HEK293 (cell line): ENCODE measurements at regions not wholly inside any gene's neighbourhood (a gene's known extent, or its start where the extent isn't known, plus 50 kb on each side); places are given as distances from the start of the nearest gene placed in this dataset.

Experiments
- CTCF ChIA-PET: fragments of 350-600 bp; formaldehyde crosslinking; extraction: SDS; loops from one replicate; lab custom pipeline; 2021; ENCODE audit warnings: antibody characterized with exemption; lab: Yijun Ruan, JAX
- POLR2A ChIA-PET: fragments of 300-600 bp; formaldehyde crosslinking; extraction: SDS; loops from one replicate; lab custom pipeline; 2020; ENCODE audit warnings: antibody characterized with exemption, inconsistent platforms; lab: Yijun Ruan, JAX
- H3K27ac ChIP-seq: fragments of 200-500 bp; sonication (Bioruptor generic); 2 replicates; pipeline ENCODE4 v1.5.1; 2014; ENCODE audit warnings: low read depth, low read length, control low read depth, inconsistent platforms; ENCODE audit errors: extremely low read depth
- H3K36me3 ChIP-seq, 2 experiments: fragments of 200-500 bp in 1 of 2; sonication (Bioruptor generic) in 1 of 2; 1 replicate in 1 of 2; 2 replicates in 1 of 2; pipeline ENCODE4 v1.5.1; 2014 to 2017; ENCODE audit warnings: inconsistent platforms in 2 of 2, low read length in 2 of 2; ENCODE audit not compliant: control insufficient read depth in 2 of 2, insufficient read depth in 1 of 2
- H3K4me1 ChIP-seq: fragments of 200-500 bp; sonication (Bioruptor generic); 2 replicates; pipeline ENCODE4 v1.5.1; 2014; ENCODE audit warnings: mild to moderate bottlenecking, low read length, inconsistent platforms; ENCODE audit not compliant: control insufficient read depth, insufficient read depth
- H3K4me3 ChIP-seq: 2 replicates; pipeline ENCODE4 v1.5.1; 2011; ENCODE audit warnings: low read depth, mild to moderate bottlenecking, control low read depth, low read length, moderate library complexity
- H3K9me3 ChIP-seq: fragments of 200-500 bp; sonication (Bioruptor generic); 2 replicates; pipeline ENCODE4 v1.5.1; 2014; ENCODE audit warnings: low read depth, low read length, inconsistent platforms; ENCODE audit not compliant: control insufficient read depth, insufficient read depth
- GLIS2 ChIP-seq: fragments of 450-650 bp; formaldehyde crosslinking; IDR thresholded peaks from 2 replicates; pipeline ENCODE4 v1.5.1; 2016; ENCODE audit warnings: missing biosample characterization, missing genetic modification characterization
- HOXA7 ChIP-seq: sonication (generic); formaldehyde crosslinking; IDR thresholded peaks from 2 replicates; pipeline ENCODE4 v1.8.1; 2022; ENCODE audit warnings: missing genetic modification reagents, borderline replicate concordance
- KLF9 ChIP-seq: fragments of 450-650 bp; formaldehyde crosslinking; IDR thresholded peaks from 2 replicates; pipeline ENCODE4 v1.5.1; 2016; ENCODE audit warnings: missing biosample characterization, missing genetic modification characterization, low read depth
- OSR2 ChIP-seq: fragments of 450-650 bp; formaldehyde crosslinking; IDR thresholded peaks from 2 replicates; pipeline ENCODE4 v1.5.1; 2016; ENCODE audit warnings: missing biosample characterization, missing genetic modification characterization
- SALL2 ChIP-seq: fragments of 450-650 bp; formaldehyde crosslinking; IDR thresholded peaks from 2 replicates; pipeline ENCODE4 v1.5.0; 2017; ENCODE audit warnings: missing biosample characterization, mild to moderate bottlenecking, missing genetic modification characterization, borderline replicate concordance
- SP2 ChIP-seq: fragments of 450-650 bp; formaldehyde crosslinking; IDR thresholded peaks from 2 replicates; pipeline ENCODE4 v1.5.1; 2016; ENCODE audit warnings: missing biosample characterization, missing genetic modification characterization
- TRIM28 ChIP-seq: IDR thresholded peaks from 2 replicates; pipeline ENCODE4 v1.6.1; 2011; ENCODE audit warnings: low read length, control low read depth, borderline replicate concordance
- ZBTB21 ChIP-seq: fragments of 450-650 bp; formaldehyde crosslinking; IDR thresholded peaks from 2 replicates; pipeline ENCODE4 v1.5.1; 2017; ENCODE audit warnings: missing biosample characterization, missing genetic modification characterization
- ZNF10 ChIP-seq: fragments of 450-650 bp; formaldehyde crosslinking; IDR thresholded peaks from 2 replicates; pipeline ENCODE4 v1.5.1; 2017; ENCODE audit warnings: missing biosample characterization, missing genetic modification characterization
- ZNF132 ChIP-seq: fragments of 450-650 bp; formaldehyde crosslinking; IDR thresholded peaks from 2 replicates; pipeline ENCODE4 v1.5.1; 2017; ENCODE audit warnings: missing biosample characterization, missing genetic modification characterization, borderline replicate concordance
- ZNF2 ChIP-seq: fragments of 450-650 bp; formaldehyde crosslinking; IDR thresholded peaks from 2 replicates; pipeline ENCODE4 v1.5.1; 2016; ENCODE audit warnings: missing biosample characterization, missing genetic modification characterization
- ZNF266 ChIP-seq: fragments of 450-650 bp; formaldehyde crosslinking; IDR thresholded peaks from 2 replicates; pipeline ENCODE4 v1.5.1; 2016; ENCODE audit warnings: missing biosample characterization, missing genetic modification characterization, low read depth
- ZNF280C ChIP-seq: fragments of 450-650 bp; formaldehyde crosslinking; IDR thresholded peaks from 2 replicates; pipeline ENCODE4 v1.5.1; 2016; ENCODE audit warnings: missing biosample characterization, missing genetic modification characterization
- ZNF280D ChIP-seq: fragments of 450-650 bp; formaldehyde crosslinking; IDR thresholded peaks from 2 replicates; pipeline ENCODE4 v1.5.1; 2016; ENCODE audit warnings: missing biosample characterization, missing genetic modification characterization
- ZNF311 ChIP-seq: fragments of 450-650 bp; formaldehyde crosslinking; IDR thresholded peaks from 2 replicates; pipeline ENCODE4 v1.5.1; 2017; ENCODE audit warnings: missing biosample characterization, missing genetic modification characterization, borderline replicate concordance
- ZNF398 ChIP-seq: fragments of 450-650 bp; formaldehyde crosslinking; IDR thresholded peaks from 2 replicates; pipeline ENCODE4 v1.5.1; 2017; ENCODE audit warnings: missing biosample characterization, missing genetic modification characterization
- ZNF521 ChIP-seq: fragments of 450-650 bp; formaldehyde crosslinking; IDR thresholded peaks from 2 replicates; pipeline ENCODE4 v1.5.1; 2017; ENCODE audit warnings: missing biosample characterization, mild to moderate bottlenecking, missing genetic modification characterization
- ZNF664 ChIP-seq: fragments of 450-650 bp; formaldehyde crosslinking; IDR thresholded peaks from 2 replicates; pipeline ENCODE4 v1.5.1; 2016; ENCODE audit warnings: missing biosample characterization, missing genetic modification characterization
- ZNF670 ChIP-seq: fragments of 450-650 bp; formaldehyde crosslinking; IDR thresholded peaks from 2 replicates; pipeline ENCODE4 v1.5.1; 2016; ENCODE audit warnings: missing biosample characterization, missing genetic modification characterization, low read depth
- ZNF692 ChIP-seq: fragments of 450-650 bp; formaldehyde crosslinking; IDR thresholded peaks from 2 replicates; pipeline ENCODE4 v1.5.1; 2016; ENCODE audit warnings: missing biosample characterization, missing genetic modification characterization
- ZNF704 ChIP-seq: fragments of 450-650 bp; formaldehyde crosslinking; IDR thresholded peaks from 2 replicates; pipeline ENCODE4 v1.5.1; 2016; ENCODE audit warnings: missing biosample characterization, missing genetic modification characterization
- ZXDB ChIP-seq: fragments of 450-650 bp; formaldehyde crosslinking; IDR thresholded peaks from 2 replicates; pipeline ENCODE4 v1.5.1; 2016; ENCODE audit warnings: missing biosample characterization, missing genetic modification characterization

GRCh38 chr9:107064378-107064777, 201.4 kb downstream of the ZNF462 start:
- POLR2A ChIA-PET = no interaction called here
- Histone ChIP-seq H3K9me3 (no peaks in the 10 kb centered on the region), H3K4me1 (no peaks in the 10 kb centered on the region), H3K4me3 (no peak overlapping the region), H3K36me3 (no peaks in the 10 kb centered on the region), H3K27ac (no peak overlapping the region)
- CTCF ChIA-PET = interaction anchor here (1.0 kb wide), 1 partner anchor 20 kb away, joined by 5 read pairs; no protein-coding TSS in a partner anchor
- no peak for TF ChIP-seq ZXDB (tag by site-specific recombination)
- no peak for TF ChIP-seq ZNF670 (tag by site-specific recombination)
- no peak for TF ChIP-seq ZNF664
- TF ChIP-seq ZNF398 (tag by site-specific recombination) = no peak
- TF ChIP-seq KLF9 (tag by site-specific recombination) = no peak
- TF ChIP-seq SALL2 (tag by site-specific recombination) = no peak
- no peak for TF ChIP-seq ZBTB21
- TF ChIP-seq ZNF10 (tag by site-specific recombination) = no peak

- Histone ChIP-seq H3K27ac (no peak overlapping the region), H3K36me3 (no peaks in the 10 kb centered on the region), H3K4me3 (no peak overlapping the region)
- POLR2A ChIA-PET = no interaction called here
- CTCF ChIA-PET = interaction anchor here (0.6 kb wide), 1 partner anchor 276 kb away, joined by 4 read pairs; no protein-coding TSS in a partner anchor
- TF ChIP-seq HOXA7 (CRISPR knock-in tag) (no peak), ZNF311 (no peak), ZNF704 (tag by site-specific recombination) (no peak), ZNF132 (tag by site-specific recombination) (no peak), ZNF266 (tag by site-specific recombination) (no peak), ZNF521 (no peak), ZNF280D (no peak), ZNF280C (tag by site-specific recombination) (no peak), TRIM28 (no peak), ZNF2 (tag by site-specific recombination) (no peak), SP2 (tag by site-specific recombination) (no peak), OSR2 (tag by site-specific recombination) (no peak), ZNF692 (no peak), GLIS2 (tag by site-specific recombination) (no peak)
- TF ChIP-seq, all 188 proteins: peak for 0
- H3K4me1 ChIP-seq = no peaks in the 10 kb centered on the region
- H3K9me3 ChIP-seq = no peaks in the 10 kb centered on the region
These were observed 202.6 kb downstream of the ZNF462 start for GRCh38 chr9:107065549-107065948.
